ENCODE measurements at regions not wholly inside any gene's neighbourhood (a gene's known extent, or its start where the extent isn't known, plus 50 kb on each side); places are given as distances from the start of the nearest gene placed in this dataset.

- DNase-seq (ENCODE audit: missing footprints) (no peak), ATAC-seq (no peak)
- intact Hi-C loops (cut with DNase I): no loop called here
Measured at GRCh38 chr6:9927275-9927674, 487.6 kb downstream of the TFAP2A start.

DNA sequence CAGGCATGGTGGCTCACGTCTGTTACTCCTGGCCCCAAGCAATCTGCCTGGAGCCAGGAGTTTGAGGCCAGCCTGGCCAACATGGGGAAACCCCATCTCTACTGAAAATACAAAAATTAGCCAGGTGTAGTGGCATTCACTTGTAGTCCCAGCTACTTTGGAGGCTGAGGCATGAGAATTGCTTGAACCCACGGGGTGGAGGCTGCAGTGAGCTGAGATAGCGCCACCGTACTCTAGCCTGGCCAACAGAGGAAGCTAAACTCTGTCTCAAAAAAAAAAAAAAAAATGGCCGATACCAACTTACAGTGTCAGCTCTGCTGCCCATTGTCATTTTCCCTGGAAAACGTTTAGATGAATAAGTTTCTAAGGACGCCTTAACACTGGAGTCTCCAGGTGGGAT is 489.9 kb downstream of the TFAP2A start:
- intact Hi-C loops (cut with DNase I): no loop called here
- ATAC-seq: no peak
- DNase-seq (ENCODE audit: missing footprints): no peak

DNA sequence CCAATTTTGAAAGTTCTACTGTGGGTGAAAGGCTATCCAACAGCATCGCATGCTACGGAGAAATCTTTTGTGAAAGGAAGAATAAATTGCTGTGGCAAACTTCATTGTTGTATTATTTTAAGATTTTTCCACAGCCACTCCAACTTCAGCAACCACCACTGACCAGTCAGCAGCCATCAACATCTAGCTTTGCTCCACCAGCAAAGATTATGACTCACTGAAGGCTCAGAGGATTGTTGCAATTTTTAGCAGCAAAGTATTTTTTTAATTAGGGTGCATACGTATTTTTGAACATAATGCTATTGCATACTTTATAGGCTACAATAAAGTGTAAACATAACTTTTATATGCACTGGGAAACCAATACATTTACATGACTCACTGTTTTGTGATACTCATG is 493.5 kb downstream of the TFAP2A start:
- DNase-seq (ENCODE audit: missing footprints): no peak
- ATAC-seq: no peak
- intact Hi-C loops (cut with DNase I): no loop called here

- intact Hi-C loops (cut with DNase I): no loop called here
Measured at GRCh38 chr6:9914951-9915350, 499.9 kb downstream of the TFAP2A start.

DNA sequence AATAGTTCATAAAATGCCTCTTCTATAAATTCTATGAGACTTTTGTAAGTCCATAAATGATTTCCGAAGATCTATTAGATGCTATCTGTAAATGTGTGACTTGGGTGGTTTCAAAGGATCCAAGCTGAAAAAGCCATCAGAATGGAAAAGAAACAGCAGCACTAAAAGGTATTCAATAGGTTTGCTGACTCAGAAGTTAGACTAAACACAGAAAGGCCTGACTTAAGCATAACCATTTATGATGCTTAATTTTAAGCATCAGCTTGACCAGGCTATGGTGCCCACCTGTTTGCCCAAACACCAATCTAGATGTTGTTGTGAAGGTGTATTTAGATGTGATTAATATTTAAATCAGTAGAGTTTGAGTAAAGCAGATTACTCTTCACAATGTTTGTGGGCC is 513.5 kb downstream of the TFAP2A start:
- ATAC-seq (no peak), DNase-seq (ENCODE audit: missing footprints) (no peak)
- intact Hi-C loops (cut with DNase I): no loop called here

More at GRCh38 chr6:9914951-9915350, 499.9 kb downstream of the TFAP2A start:
- DNase-seq (ENCODE audit: missing footprints): no peak
- no peak for ATAC-seq

DNA sequence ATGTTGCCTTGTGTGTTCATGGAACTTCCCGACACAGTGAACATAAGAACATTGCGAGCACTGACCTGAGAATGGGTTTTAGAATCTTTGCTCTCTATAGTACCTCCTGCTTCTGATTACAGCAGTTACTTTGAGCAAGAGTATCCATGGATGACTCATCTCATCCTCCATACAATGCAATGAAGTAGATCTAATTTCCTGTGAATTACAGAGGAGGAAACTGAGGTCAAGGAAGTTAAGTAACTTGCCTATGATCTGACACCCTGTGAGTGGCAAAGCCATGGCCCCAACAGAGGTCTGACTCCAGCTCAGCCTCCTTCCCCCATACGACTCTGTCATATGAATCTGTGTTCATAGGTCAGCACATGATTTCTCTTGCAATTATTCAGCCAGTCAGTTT is 518.1 kb downstream of the TFAP2A start:
- intact Hi-C loops (cut with DNase I): no loop called here
- DNase-seq (ENCODE audit: missing footprints): no peak

DNA sequence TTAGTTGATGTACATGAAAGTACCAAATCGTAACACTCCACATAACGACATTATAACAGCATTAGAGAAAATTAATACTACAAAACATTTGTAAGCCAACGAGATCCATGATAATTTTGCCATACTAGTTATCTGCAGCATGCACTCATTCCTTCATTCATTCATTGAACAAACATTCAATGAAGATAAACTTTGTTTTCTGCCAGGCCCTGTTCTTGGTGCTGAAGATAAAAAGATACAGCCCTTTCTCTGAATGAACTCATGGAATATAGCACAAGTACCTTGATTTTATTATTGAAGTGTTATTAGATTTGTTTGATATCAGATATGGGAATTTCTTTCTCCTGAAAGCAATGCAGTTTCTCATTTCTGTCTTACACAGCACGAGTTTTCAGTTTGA is 524.0 kb downstream of the TFAP2A start:
- intact Hi-C loops (cut with DNase I): no loop called here
- ATAC-seq: no peak
- no peak for DNase-seq (ENCODE audit: missing footprints)

More for the DNA sequence above, 518.1 kb downstream of the TFAP2A start:
- no peak for ATAC-seq

- intact Hi-C loops (cut with DNase I): no loop called here
- DNase-seq (ENCODE audit: missing footprints) (no peak), ATAC-seq (no peak)
Measured at GRCh38 chr6:9890469-9890868, 524.4 kb downstream of the TFAP2A start.

GRCh38 chr6:9878535-9878934 is 536.3 kb downstream of the TFAP2A start:
- DNase-seq (ENCODE audit: missing footprints) (no peak), ATAC-seq (no peak)
- intact Hi-C loops (cut with DNase I): no loop called here

- DNase-seq (ENCODE audit: missing footprints) (no peak), ATAC-seq (no peak)
- intact Hi-C loops (cut with DNase I): no loop called here
Measured at GRCh38 chr6:9875605-9876353, 539.1 kb downstream of the TFAP2A start.

- intact Hi-C loops (cut with DNase I): no loop called here
- DNase-seq (ENCODE audit: missing footprints) (peak; percentile 52), ATAC-seq (no peak)
Measured at GRCh38 chr6:9862603-9863167, 552.2 kb downstream of the TFAP2A start.

DNA sequence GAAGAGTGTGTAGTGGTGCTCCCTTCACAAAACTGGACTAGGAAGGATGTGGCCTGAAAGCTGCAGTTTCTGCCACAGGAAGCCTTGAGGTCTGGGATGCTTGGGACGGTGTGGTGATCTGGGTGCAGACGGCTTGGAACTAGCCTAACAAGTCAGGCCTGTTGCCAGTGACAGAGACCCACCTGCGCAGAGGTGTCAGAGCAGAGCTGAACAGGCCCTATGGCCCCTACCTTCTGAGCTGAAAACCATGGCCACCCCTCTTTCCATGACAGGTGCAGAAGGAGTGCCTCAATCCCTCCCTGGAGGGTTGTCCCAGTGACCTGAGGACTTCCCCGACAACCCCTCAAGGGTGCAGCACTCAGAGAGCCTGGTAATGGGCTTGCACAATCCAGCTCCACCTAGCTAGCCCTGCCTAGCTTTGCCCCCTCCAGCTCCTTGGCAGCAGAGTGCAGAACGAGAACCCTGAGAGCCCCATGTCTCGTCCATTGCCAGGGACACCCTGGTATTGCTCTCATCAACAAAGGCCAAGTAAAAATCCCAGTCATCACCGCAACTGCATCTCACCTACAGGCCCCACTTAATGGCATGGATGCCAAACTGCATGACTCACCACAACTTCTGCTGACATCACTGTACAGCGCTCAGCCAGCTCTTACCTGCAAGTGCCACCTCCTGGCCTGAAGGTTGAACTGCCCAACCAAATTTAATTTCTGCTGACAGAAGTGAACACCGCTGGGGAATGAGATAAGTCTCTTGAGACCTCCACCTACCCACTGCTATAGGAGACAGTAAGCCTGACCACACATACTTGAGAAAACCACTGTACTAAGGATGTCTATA is 563.1 kb downstream of the TFAP2A start:
- DNase-seq (ENCODE audit: missing footprints) (no peak), ATAC-seq (no peak)
- intact Hi-C loops (cut with DNase I): no loop called here

- no peak for ATAC-seq
- intact Hi-C loops (cut with DNase I): no loop called here
Measured at GRCh38 chr6:9851006-9851405, 563.9 kb downstream of the TFAP2A start.

DNA sequence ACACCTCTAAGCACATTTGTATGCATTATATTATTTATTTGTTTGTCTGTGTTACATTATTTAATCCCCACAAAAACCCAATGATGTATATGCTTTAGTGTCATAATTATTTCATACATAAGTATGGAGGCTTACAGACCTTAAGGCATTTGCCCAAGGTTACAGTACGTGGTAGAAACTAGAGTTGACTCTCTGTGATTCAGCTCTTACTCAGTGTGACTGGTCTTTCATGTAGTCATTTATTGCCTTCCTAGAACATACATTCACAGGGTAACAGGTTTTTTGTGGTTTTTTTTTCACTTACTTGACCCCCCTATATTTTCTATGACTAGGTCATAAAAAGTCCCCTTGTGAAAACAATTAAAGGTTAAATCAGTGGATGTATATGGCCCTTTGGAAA is 566.8 kb downstream of the TFAP2A start:
- intact Hi-C loops (cut with DNase I): no loop called here
- DNase-seq (ENCODE audit: missing footprints) (no peak), ATAC-seq (no peak)

More at GRCh38 chr6:9851006-9851405, 563.9 kb downstream of the TFAP2A start:
- peak; percentile 69 for DNase-seq (ENCODE audit: missing footprints)

DNA sequence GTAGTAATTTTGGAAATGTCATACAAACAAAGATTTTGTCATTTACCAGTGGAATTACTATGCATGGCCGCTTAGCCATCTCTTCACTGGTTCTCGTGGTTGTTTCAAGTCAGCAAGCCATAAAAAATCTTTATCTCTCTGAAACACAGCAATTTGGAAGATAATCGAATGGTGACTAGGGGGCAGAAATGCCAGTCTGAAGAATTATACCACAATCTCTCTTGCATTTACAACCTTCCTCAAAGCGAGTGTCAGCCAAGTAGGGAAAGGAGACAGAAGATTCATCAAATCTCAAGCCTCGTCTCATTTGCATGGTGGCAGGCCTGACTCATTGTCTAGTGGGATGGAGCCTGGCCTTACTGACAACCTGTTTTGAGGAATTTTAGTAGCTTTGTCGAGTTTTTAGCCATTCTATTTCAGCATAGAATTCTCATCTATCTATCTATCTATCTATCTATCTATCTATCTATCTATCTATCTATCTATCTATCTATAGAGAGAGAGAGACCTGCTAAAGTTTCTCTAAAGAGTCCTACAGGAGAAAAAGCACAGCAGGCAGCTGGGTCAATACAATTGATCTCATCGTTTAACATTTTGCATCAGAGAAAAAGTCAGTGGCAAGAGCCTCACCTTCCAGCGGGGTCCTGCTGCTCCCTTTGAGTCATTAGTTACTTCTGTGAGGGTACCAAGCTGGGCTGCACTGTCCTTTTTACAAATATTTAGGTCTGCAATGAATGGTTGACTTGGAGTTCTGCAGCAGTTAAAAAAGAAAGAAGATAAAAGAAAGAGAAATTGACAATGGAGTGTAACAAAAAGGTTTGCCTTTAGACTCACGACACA is 572.8 kb downstream of the TFAP2A start:
- DNase-seq (ENCODE audit: missing footprints) (no peak), ATAC-seq (no peak)
- intact Hi-C loops (cut with DNase I): no loop called here

DNA sequence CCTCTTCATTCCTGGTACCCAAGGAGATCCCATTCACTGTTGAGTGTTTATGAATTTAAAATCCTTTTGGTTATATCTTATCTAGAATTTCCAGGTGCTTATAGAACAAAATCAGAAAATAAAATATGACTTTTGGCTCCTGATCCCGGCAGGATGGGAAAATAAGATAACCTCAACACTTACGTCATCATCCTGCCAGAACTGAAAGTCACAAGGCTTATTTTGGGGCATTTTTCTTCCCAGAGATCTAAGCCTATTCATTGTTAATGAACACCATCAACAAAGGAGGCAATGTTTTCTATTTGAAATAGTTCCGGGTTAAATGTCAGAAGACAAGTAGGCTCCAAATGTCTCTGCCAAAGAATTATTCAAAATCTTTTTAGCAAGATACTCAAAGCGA is 580.6 kb downstream of the TFAP2A start:
- no peak for ATAC-seq
- intact Hi-C loops (cut with DNase I): no loop called here
- no peak for DNase-seq (ENCODE audit: missing footprints)

DNA sequence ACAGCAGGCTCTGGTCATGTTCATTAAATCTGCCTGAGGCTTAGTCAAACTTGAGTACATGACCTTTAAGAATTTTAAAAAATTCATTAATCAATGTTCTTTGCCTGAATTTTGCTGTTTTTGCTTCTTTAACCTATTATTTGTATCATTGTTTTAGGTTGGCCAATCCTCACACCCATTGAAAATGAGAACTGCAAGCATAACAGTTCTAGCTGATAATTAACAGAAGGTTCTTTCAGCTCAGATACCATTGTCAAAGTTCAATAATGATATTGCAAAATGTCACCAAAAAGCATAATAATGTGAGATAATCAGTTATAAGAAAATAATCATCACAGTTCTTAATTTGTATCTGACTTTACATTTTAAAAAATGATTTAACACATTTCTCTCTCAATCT is 583.1 kb downstream of the TFAP2A start:
- ATAC-seq (no peak), DNase-seq (ENCODE audit: missing footprints) (no peak)
- intact Hi-C loops (cut with DNase I): no loop called here

DNA sequence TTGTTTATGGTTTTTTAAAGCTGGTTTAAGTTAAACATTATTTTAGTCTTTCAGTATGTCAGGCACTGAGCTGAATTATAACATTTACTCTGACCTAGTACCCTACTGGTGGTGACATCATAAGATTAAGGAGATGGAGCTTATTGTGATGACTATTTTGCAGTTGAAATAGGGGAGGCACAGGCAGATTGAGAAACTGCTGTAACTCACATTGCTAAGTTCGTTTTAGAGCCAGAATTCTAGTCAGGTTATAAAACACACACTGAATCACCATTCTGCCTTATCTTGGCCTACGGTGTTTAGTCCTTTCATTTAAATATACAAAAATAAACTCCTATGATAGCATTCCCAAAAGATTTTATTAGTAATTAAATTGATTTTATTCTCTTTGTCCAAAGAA is 584.1 kb downstream of the TFAP2A start:
- DNase-seq (ENCODE audit: missing footprints) (no peak), ATAC-seq (no peak)
- intact Hi-C loops (cut with DNase I): no loop called here

DNA sequence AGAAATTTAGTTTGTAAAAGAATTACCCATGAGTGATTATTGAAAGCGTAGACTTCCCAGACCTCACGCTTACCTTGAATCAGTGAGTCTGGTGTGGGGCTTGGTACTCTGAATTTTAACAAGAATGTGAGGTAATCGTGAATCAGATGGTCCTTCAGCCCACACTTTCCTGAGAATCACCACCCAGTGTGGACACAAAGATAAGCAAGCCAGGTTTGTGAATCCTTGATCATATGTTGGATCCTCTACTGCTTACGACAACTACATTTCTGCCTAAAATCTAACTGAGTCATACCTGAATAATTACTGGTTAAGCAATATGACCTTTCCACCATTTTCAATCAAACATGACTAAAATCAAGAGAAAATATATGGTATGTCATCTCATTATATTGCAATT is 589.3 kb downstream of the TFAP2A start:
- intact Hi-C loops (cut with DNase I): no loop called here
- ATAC-seq: no peak

More for the DNA sequence above, 589.3 kb downstream of the TFAP2A start:
- no peak for DNase-seq (ENCODE audit: missing footprints)

Data from Right ventricle myocardium inferior (tissue), 1 donor.